H1 (cell line): ENCODE measurements at regions not wholly inside any gene's neighbourhood (a gene's known extent, or its start where the extent isn't known, plus 50 kb on each side); places are given as distances from the start of the nearest gene placed in this dataset.

ENCODE experiments used
- CTCF ChIA-PET: fragments of 300-600 bp; sonication (Branson Sonifier 250); formaldehyde crosslinking; loops from one replicate; lab custom pipeline; 2021; ENCODE audit not compliant: partially characterized antibody; lab: Charles Lee
- POLR2A ChIA-PET: fragments of 300-600 bp; sonication (Branson Sonifier 250); formaldehyde crosslinking; loops from one replicate; lab custom pipeline; 2021; ENCODE audit warnings: inconsistent platforms; ENCODE audit not compliant: partially characterized antibody; lab: Charles Lee
- DNase-seq, 2 experiments: peaks; one replicate each; pipeline versions ENCODE4 v3.0.0 to v3.0.0-alpha.2; 2010 to 2022; ENCODE audit warnings: low spot score in 2 of 2, low read depth in 1 of 2, mixed read lengths in 1 of 2
- FAIRE-seq: peaks from 2 replicates; lab custom pipeline; 2011; peaks lifted over from hg19 to GRCh38; lab: Jason Lieb, UNC
- H2AFZ ChIP-seq: 2 replicates; pipeline ENCODE4 v1.8.1; 2012; ENCODE audit warnings: low read length, inconsistent platforms
- H2AK5ac ChIP-seq: 2 replicates; pipeline ENCODE4 v1.6.1; 2013; ENCODE audit warnings: low read depth, low read length
- H2BK120ac ChIP-seq: replicated peaks from 2 replicates; pipeline ENCODE3; 2013; ENCODE audit warnings: low read depth, low read length, inconsistent platforms
- H2BK12ac ChIP-seq: 2 replicates; pipeline ENCODE4 v1.6.1; 2013; ENCODE audit warnings: low read depth, low read length
- H2BK15ac ChIP-seq: 2 replicates; pipeline ENCODE4 v1.6.1; 2013; ENCODE audit warnings: low read length
- H2BK20ac ChIP-seq: 2 replicates; pipeline ENCODE4 v1.6.1; 2013; ENCODE audit warnings: low read length
- H2BK5ac ChIP-seq: 2 replicates; pipeline ENCODE4 v1.6.1; 2013; ENCODE audit warnings: low read depth, low read length
- H3K14ac ChIP-seq: 2 replicates; pipeline ENCODE4 v1.6.1; 2013; ENCODE audit warnings: inconsistent platforms; ENCODE audit not compliant: insufficient read length
- H3K18ac ChIP-seq: 2 replicates; pipeline ENCODE4 v1.6.1; 2013; ENCODE audit warnings: low read length; ENCODE audit errors: extremely low read depth
- H3K23ac ChIP-seq: 2 replicates; pipeline ENCODE4 v1.6.1; 2013; ENCODE audit warnings: inconsistent platforms; ENCODE audit not compliant: insufficient read length
- H3K23me2 ChIP-seq: 2 replicates; pipeline ENCODE4 v1.6.1; 2013; ENCODE audit warnings: low read depth, low read length
- H3K27ac ChIP-seq: 2 replicates; pipeline ENCODE4 v1.6.1; 2011; ENCODE audit warnings: low read depth, low read length, inconsistent platforms
- H3K27me3 ChIP-seq, 4 experiments: replicated peaks in 1 of 4; 1 replicate in 1 of 4; 2 replicates in 3 of 4; pipeline versions ENCODE4 v1.6.1 to v1.8.1; 2011 to 2013; ENCODE audit warnings: low read length in 3 of 4, mild to moderate bottlenecking in 3 of 4, inconsistent platforms in 2 of 4, mixed read lengths in 2 of 4, moderate library complexity in 1 of 4; ENCODE audit not compliant: control insufficient read depth in 3 of 4, insufficient read depth in 3 of 4; ENCODE audit errors: extremely low read depth in 1 of 4
- H3K36me3 ChIP-seq, 4 experiments: 2 replicates each; pipeline versions ENCODE4 v1.6.1 to v1.8.1; 2011 to 2013; ENCODE audit warnings: mild to moderate bottlenecking in 4 of 4, low read length in 3 of 4, moderate library complexity in 2 of 4, control low read depth in 1 of 4, inconsistent platforms in 1 of 4; ENCODE audit not compliant: insufficient read depth in 4 of 4, control insufficient read depth in 2 of 4
- H3K4ac ChIP-seq: replicated peaks from 2 replicates; pipeline ENCODE3; 2013; ENCODE audit warnings: low read length, low read depth, mixed read lengths, inconsistent platforms; ENCODE audit not compliant: insufficient read length
- H3K4me1 ChIP-seq, 4 experiments: replicated peaks in 1 of 4; 1 replicate in 1 of 4; 2 replicates in 3 of 4; pipeline versions ENCODE4 v1.6.1 to v1.8.1; 2011 to 2013; ENCODE audit warnings: low read length in 3 of 4, inconsistent platforms in 2 of 4, mixed read lengths in 1 of 4; ENCODE audit not compliant: insufficient read depth in 4 of 4, control insufficient read depth in 3 of 4
- H3K4me2 ChIP-seq, 2 experiments: 2 replicates each; pipeline versions ENCODE4 v1.6.1 to v1.8.1; 2011 to 2013; ENCODE audit warnings: low read depth in 2 of 2, low read length in 2 of 2, control low read depth in 1 of 2, inconsistent platforms in 1 of 2, mild to moderate bottlenecking in 1 of 2; ENCODE audit not compliant: insufficient read depth in 1 of 2
- H3K4me3 ChIP-seq, 4 experiments: fragments of 200-600, 300-600 bp in 1 of 4; sonication (generic), shearing (Covaris generic), sonication (Bioruptor Twin) in 1 of 4; 2 replicates each; pipeline versions ENCODE4 v1.5.1 to v1.8.1; 2011 to 2016; ENCODE audit warnings: low read length in 4 of 4, low read depth in 3 of 4, control low read depth in 2 of 4, inconsistent platforms in 2 of 4, mild to moderate bottlenecking in 2 of 4, mixed read lengths in 1 of 4, moderate library complexity in 1 of 4; ENCODE audit not compliant: insufficient read depth in 2 of 4; ENCODE audit errors: extremely low read depth in 1 of 4
- H3K56ac ChIP-seq: replicated peaks from 2 replicates; pipeline ENCODE3; 2013; ENCODE audit warnings: low read depth, mild to moderate bottlenecking, mixed read lengths, low read length, inconsistent platforms; ENCODE audit not compliant: insufficient read length
- H3K79me1 ChIP-seq: 2 replicates; pipeline ENCODE4 v1.6.1; 2013; ENCODE audit warnings: low read depth, low read length, control low read depth
- H3K79me2 ChIP-seq, 2 experiments: 2 replicates each; pipeline versions ENCODE4 v1.6.1 to v1.8.1; 2012 to 2013; ENCODE audit warnings: low read length in 2 of 2, mild to moderate bottlenecking in 2 of 2, inconsistent platforms in 1 of 2; ENCODE audit not compliant: insufficient read depth in 2 of 2, control insufficient read depth in 1 of 2
- H3K9ac ChIP-seq, 4 experiments: replicated peaks in 1 of 4; 1 replicate in 1 of 4; 2 replicates in 3 of 4; pipeline versions ENCODE4 v1.6.1 to v1.8.1; 2011 to 2013; ENCODE audit warnings: low read depth in 3 of 4, low read length in 3 of 4, control low read depth in 2 of 4, mild to moderate bottlenecking in 2 of 4, moderate library complexity in 2 of 4, inconsistent platforms in 1 of 4; ENCODE audit errors: extremely low read depth in 1 of 4
- H3K9me3 ChIP-seq, 2 experiments: 2 replicates each; pipeline versions ENCODE4 v1.6.1 to v1.8.1; 2012 to 2013; ENCODE audit warnings: mild to moderate bottlenecking in 2 of 2, moderate library complexity in 2 of 2, control low read depth in 1 of 2, inconsistent platforms in 1 of 2, low read depth in 1 of 2, low read length in 1 of 2, mixed read lengths in 1 of 2; ENCODE audit not compliant: insufficient read depth in 2 of 2
- H4K20me1 ChIP-seq, 2 experiments: replicated peaks in 1 of 2; 2 replicates each; pipeline versions ENCODE3 to v1.8.1; 2011 to 2013; ENCODE audit warnings: inconsistent platforms in 2 of 2, low read length in 2 of 2, mild to moderate bottlenecking in 1 of 2; ENCODE audit not compliant: insufficient read depth in 2 of 2, control insufficient read depth in 1 of 2
- H4K5ac ChIP-seq: 2 replicates; pipeline ENCODE4 v1.6.1; 2013; ENCODE audit warnings: low read length, low read depth, mixed read lengths, inconsistent platforms; ENCODE audit not compliant: insufficient read length
- H4K8ac ChIP-seq: 2 replicates; pipeline ENCODE4 v1.8.0; 2013; ENCODE audit warnings: mild to moderate bottlenecking, moderate library complexity, low read length, inconsistent platforms; ENCODE audit not compliant: insufficient read depth; ENCODE audit errors: extremely low read depth
- H4K91ac ChIP-seq: replicated peaks from 2 replicates; pipeline ENCODE3; 2013; ENCODE audit warnings: low read length, mixed read lengths, inconsistent platforms; ENCODE audit not compliant: insufficient read length
- BRCA1 ChIP-seq: IDR thresholded peaks from 2 replicates; pipeline ENCODE4 v1.6.1; 2012; ENCODE audit warnings: low read depth, low read length, improper control_type of control experiment
- CREB1 ChIP-seq: IDR thresholded peaks from 2 replicates; pipeline ENCODE4 v1.6.1; 2012; ENCODE audit warnings: inconsistent platforms
- FOSL1 ChIP-seq: IDR thresholded peaks from 2 replicates; pipeline ENCODE4 v1.6.1; 2011; ENCODE audit warnings: mild to moderate bottlenecking, low read depth, low read length, moderate library complexity; ENCODE audit not compliant: insufficient read depth
- JUND ChIP-seq: IDR thresholded peaks from 2 replicates; pipeline ENCODE4 v1.6.1; 2011; ENCODE audit warnings: mild to moderate bottlenecking, improper control_type of control experiment, low read length
- KDM5A ChIP-seq: fragments of 200-600 bp; IDR thresholded peaks from 2 replicates; pipeline ENCODE4 v1.7.1; 2012; ENCODE audit warnings: mild to moderate bottlenecking, low read length, inconsistent platforms, mixed read lengths
- MAFK ChIP-seq: IDR thresholded peaks from 2 replicates; pipeline ENCODE4 v1.6.1; 2012; ENCODE audit warnings: low read depth, mild to moderate bottlenecking, improper control_type of control experiment, low read length
- PHF8 ChIP-seq: fragments of 200-600 bp; sonication (generic); conservative IDR thresholded peaks from 2 replicates; pipeline ENCODE4 v1.7.1; 2012; ENCODE audit warnings: low read depth, mild to moderate bottlenecking, inconsistent platforms, low read length, moderate library complexity
- POLR2AphosphoS5 ChIP-seq: IDR thresholded peaks from 2 replicates; pipeline ENCODE4 v1.6.1; 2011; ENCODE audit warnings: low read depth, low read length
- POU5F1 ChIP-seq: IDR thresholded peaks from 2 replicates; pipeline ENCODE4 v1.6.1; 2011; ENCODE audit warnings: low read depth, mild to moderate bottlenecking, low read length, moderate library complexity
- RFX5 ChIP-seq: IDR thresholded peaks from 2 replicates; pipeline ENCODE4 v1.6.1; 2011; ENCODE audit warnings: low read depth, low read length, improper control_type of control experiment, borderline replicate concordance
- RXRA ChIP-seq: IDR thresholded peaks from 2 replicates; pipeline ENCODE4 v1.6.1; 2011; ENCODE audit warnings: low read depth, mild to moderate bottlenecking, low read length, moderate library complexity; ENCODE audit not compliant: insufficient read depth
- SAP30 ChIP-seq: fragments of 300-600 bp; sonication (generic); IDR thresholded peaks from 2 replicates; pipeline ENCODE4 v1.7.1; 2012; ENCODE audit warnings: low read length, moderate library complexity, mild to moderate bottlenecking, inconsistent platforms; ENCODE audit not compliant: insufficient read depth, insufficient replicate concordance
- SIRT6 ChIP-seq: IDR thresholded peaks from one replicate; pipeline ENCODE4 v1.7.1; 2012; ENCODE audit warnings: low read length, inconsistent platforms
- SRF ChIP-seq: IDR thresholded peaks from 2 replicates; pipeline ENCODE4 v1.6.1; 2011; ENCODE audit warnings: mild to moderate bottlenecking, low read depth, low read length, moderate library complexity
- TAF1 ChIP-seq: IDR thresholded peaks from 2 replicates; pipeline ENCODE4 v1.6.1; 2011; ENCODE audit warnings: mild to moderate bottlenecking, low read depth, low read length
- WGBS, 2 experiments: shearing (Covaris generic) in 1 of 2; methylation state at CpG; one replicate each; pipeline versions ENCODE4 v1.1.6 to v1.1.7; 2013 to 2015; ENCODE audit warnings: low lambda C conversion rate in 2 of 2, mixed read lengths in 2 of 2, inconsistent platforms in 1 of 2, low coverage in 1 of 2, missing lambda C conversion rate in 1 of 2; ENCODE audit not compliant: insufficient replicate concordance in 2 of 2, insufficient coverage in 1 of 2, insufficient read length in 1 of 2; ENCODE audit errors: extremely low coverage in 1 of 2, missing lambda C conversion rate in 1 of 2; 5-methylcytosine and 5-hydroxymethylcytosine counted together
- TF ChIP-seq, protein P1 (sequence below): IDR thresholded peaks from 2 replicates; pipeline ENCODE4 v1.6.1; 2011; ENCODE audit warnings: low read depth, mild to moderate bottlenecking, low read length; ENCODE audit not compliant: insufficient read depth

DNA sequence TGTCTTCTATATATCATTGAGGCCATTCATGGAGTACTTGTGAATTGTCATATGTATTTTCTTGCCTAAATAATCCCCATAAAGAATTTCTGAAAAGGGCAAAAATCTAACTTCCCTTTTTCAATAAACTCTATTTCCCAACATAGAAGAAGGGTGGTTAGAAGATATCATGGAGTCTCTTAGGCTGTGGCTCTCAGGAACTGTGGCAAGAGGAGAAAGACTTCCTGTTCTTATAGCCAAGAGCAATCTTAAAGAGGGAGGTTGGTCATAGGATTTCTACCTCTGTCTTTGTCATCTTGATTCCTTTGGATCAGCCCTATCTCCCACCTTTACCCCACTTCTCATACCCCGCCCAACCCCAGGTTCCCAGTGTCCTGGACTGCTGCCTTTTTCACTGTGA, 175.8 kb downstream of the TYW3 start:
- H2AK5ac ChIP-seq = no peak overlapping the region
- no peak overlapping the region for H2BK20ac ChIP-seq
- no peaks in the 10 kb centered on the region for H3K79me1 ChIP-seq
- no peak overlapping the region for H4K5ac ChIP-seq
- H3K27me3 ChIP-seq = no peaks in the 10 kb centered on the region
- no peak for DNase-seq
- WGBS, 2 experiments = 71% methylated on average over 1 of the region's 1 CpG; no CpG with 5 or more reads in 1 of the 2 experiments
- no peak overlapping the region for H3K4me3 ChIP-seq
- no peak for FAIRE-seq
- no peak overlapping the region for H3K27ac ChIP-seq
- no peak overlapping the region for H2BK120ac ChIP-seq
- H3K4ac ChIP-seq = no peak overlapping the region
- 0 out of 4 replicates have a peak, but pooled peaks cover 0 to 1% of the 10 kb centered on the region in 2 experiments for H3K9me3 ChIP-seq
- H3K18ac ChIP-seq = no peak overlapping the region
- ChIA-PET CTCF (no interaction called here), POLR2A (no interaction called here)
- H3K36me3 ChIP-seq = no peaks in the 10 kb centered on the region
- no peaks in the 10 kb centered on the region for H3K4me1 ChIP-seq
- H2BK5ac ChIP-seq = no peak overlapping the region
- H3K23ac ChIP-seq = no peak overlapping the region
- H3K4me2 ChIP-seq = no peak overlapping the region
- H4K91ac ChIP-seq = no peak overlapping the region
- no peak overlapping the region for H2BK15ac ChIP-seq
- no peaks in the 10 kb centered on the region for H4K20me1 ChIP-seq
- TF ChIP-seq RFX5 (no peak), TAF1 (no peak), RXRA (no peak), SRF (no peak), SIRT6 (no peak), MAFK (no peak), KDM5A (no peak), POU5F1 (no peak), SAP30 (no peak), POLR2AphosphoS5 (no peak), CREB1 (no peak), JUND (no peak), BRCA1 (no peak), PHF8 (no peak), FOSL1 (no peak)
- TF ChIP-seq, protein P1, sequence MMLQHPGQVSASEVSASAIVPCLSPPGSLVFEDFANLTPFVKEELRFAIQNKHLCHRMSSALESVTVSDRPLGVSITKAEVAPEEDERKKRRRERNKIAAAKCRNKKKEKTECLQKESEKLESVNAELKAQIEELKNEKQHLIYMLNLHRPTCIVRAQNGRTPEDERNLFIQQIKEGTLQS = no peak
- no peak overlapping the region for H2BK12ac ChIP-seq
- no peaks in the 10 kb centered on the region for H3K23me2 ChIP-seq
- no peak overlapping the region for H2AFZ ChIP-seq
- H3K9ac ChIP-seq = no peak overlapping the region
- no peak overlapping the region for H4K8ac ChIP-seq
- no peaks in the 10 kb centered on the region for H3K79me2 ChIP-seq
- H3K14ac ChIP-seq = no peak overlapping the region
- H3K56ac ChIP-seq = no peak overlapping the region
